ENCODE measurements at regions not wholly inside any gene's neighbourhood (a gene's known extent, or its start where the extent isn't known, plus 50 kb on each side); places are given as distances from the start of the nearest gene placed in this dataset.

DNA sequence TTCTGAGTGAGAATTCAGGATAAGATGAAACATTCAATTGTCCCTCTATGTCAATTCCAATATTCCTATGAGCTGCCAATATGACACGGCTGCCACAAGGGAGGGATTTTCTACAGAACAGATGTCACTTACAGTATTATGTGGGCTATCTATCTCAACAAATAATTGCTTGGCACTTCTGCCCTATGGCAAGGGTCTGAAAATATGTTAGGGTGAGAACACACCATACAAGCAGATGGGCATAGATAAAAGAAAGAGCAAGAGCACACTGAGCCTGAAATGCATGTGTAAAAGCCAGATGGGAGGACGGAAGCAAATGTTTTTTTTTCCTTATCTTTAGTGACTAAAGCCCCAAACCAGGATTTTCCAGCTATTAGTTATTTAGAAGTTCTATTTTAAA lies 70.1 kb upstream of the TFEC start:
- Histone ChIP-seq H3K9me3 (replicated peaks in 1 of 11) (peaks cover 0 to 3% (median 0%) of the 10 kb centered on the region in 11 experiments; a peak in 1 of 22 replicates), H3K27me3 (no peaks in the 10 kb centered on the region), H4K20me1 (no peaks in the 10 kb centered on the region), H3K4me2 (no peak overlapping the region), H3K9ac (no peak overlapping the region), H3K4me1 (peaks cover 0 to 7% (median 0%) of the 10 kb centered on the region in 10 experiments; a peak in 3 of 20 replicates), H3K27ac (no peak overlapping the region), H3K36me3 (no peaks in the 10 kb centered on the region), H3K4me3 (no peak overlapping the region)
- TF ChIP-seq Cebpa-rat (IDR thresholded peaks at IDR 0.05), result no peak

DNA sequence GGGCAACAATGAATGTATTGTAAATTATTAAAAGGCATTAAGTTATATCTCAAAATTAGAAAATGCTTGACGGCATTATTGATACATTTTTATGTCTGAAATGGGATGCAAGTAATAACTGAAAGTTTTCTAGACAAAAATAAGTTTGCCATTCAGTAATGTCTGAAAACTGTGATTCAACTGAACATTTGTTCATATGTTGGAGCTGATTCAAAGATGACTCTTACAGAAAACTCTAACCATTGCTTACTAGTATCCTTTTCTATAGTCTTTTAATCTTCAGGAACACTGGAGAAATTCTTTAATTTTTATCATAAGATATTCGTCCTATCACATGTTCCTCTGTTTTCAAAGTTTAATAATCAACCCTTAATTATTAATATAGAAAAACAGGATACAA lies 71.1 kb upstream of the TFEC start:
- Histone ChIP-seq H3K4me3 (no peak overlapping the region), H3K36me3 (no peaks in the 10 kb centered on the region)
- TF ChIP-seq Cebpa-rat (IDR thresholded peaks at IDR 0.05), result no peak

DNA sequence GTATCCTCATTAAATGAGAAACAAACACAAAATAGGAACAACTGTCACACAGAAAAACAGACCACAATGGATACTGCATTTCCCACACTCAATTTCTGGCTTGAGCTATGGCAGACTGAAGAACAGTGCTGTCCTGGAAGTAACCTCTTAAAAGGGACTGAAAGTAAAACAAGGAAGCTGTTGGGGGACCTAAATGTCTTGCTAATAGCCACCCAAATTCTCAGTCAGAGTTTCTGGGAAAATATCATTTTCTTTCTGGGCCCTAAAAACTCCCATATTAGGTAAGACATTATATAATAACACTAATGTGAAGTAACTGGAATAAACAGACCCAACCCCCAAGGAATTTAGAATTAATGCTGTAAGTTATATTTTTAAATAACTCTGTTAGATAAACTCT lies 80.9 kb upstream of the TFEC start:
- H3K36me3 ChIP-seq, result no peaks in the 10 kb centered on the region
- TF ChIP-seq Cebpa-rat (IDR thresholded peaks at IDR 0.05), result no peak
- no peak overlapping the region for H3K4me3 ChIP-seq
- no peaks in the 10 kb centered on the region for H4K20me1 ChIP-seq
- H3K4me2 ChIP-seq, result peak overlapping the region in 2 of 11 experiments; percentile 9 to 22; a peak in 2 of 22 replicates
- no peak overlapping the region for H3K27ac ChIP-seq
- no peaks in the 10 kb centered on the region for H3K9me3 ChIP-seq (replicated peaks in 1 of 11)
- peaks cover 0 to 13% (median 0%) of the 10 kb centered on the region in 10 experiments; a peak in 3 of 20 replicates for H3K4me1 ChIP-seq
- H3K9ac ChIP-seq, result no peak overlapping the region
- H3K27me3 ChIP-seq, result no peaks in the 10 kb centered on the region

More for the DNA sequence above, 71.1 kb upstream of the TFEC start:
- no peaks in the 10 kb centered on the region for H3K27me3 ChIP-seq
- no peak overlapping the region for H3K4me2 ChIP-seq
- no peaks in the 10 kb centered on the region for H4K20me1 ChIP-seq
- H3K27ac ChIP-seq, result no peak overlapping the region
- H3K9ac ChIP-seq, result no peak overlapping the region
- peaks cover 0 to 3% (median 0%) of the 10 kb centered on the region in 11 experiments; a peak in 1 of 22 replicates for H3K9me3 ChIP-seq (replicated peaks in 1 of 11)
- H3K4me1 ChIP-seq, result peaks cover 0 to 7% (median 0%) of the 10 kb centered on the region in 10 experiments; a peak in 3 of 20 replicates

DNA sequence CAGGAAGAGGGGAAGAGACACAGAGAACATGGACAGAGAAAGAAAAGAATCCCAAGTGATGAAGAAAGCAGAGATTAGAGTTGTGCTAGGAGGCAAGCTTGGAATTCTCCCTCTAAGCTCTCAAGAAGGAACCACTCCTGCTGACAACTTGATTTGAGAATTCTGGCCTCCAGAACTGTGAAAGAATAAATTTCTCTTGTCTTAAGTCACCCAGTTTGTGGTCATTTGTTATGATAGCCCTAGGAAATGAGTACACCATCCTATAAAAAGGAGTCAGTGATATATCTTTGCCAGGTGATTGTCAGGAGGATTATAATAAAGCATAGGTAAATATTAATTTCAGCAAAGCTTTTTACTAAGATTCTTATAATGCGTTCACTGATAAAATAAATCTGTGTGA lies 82.7 kb upstream of the TFEC start:
- H3K4me1 ChIP-seq, result peaks cover 0 to 13% (median 0%) of the 10 kb centered on the region in 10 experiments; a peak in 3 of 20 replicates
- no peak overlapping the region for H3K27ac ChIP-seq
- TF ChIP-seq Cebpa-rat (IDR thresholded peaks at IDR 0.05), result no peak
- no peak overlapping the region for H3K9ac ChIP-seq
- no peak overlapping the region for H3K4me2 ChIP-seq
- no peaks in the 10 kb centered on the region for H3K27me3 ChIP-seq
- H3K9me3 ChIP-seq (replicated peaks in 1 of 11), result no peaks in the 10 kb centered on the region
- no peaks in the 10 kb centered on the region for H4K20me1 ChIP-seq
- no peaks in the 10 kb centered on the region for H3K36me3 ChIP-seq
- H3K4me3 ChIP-seq, result no peak overlapping the region

DNA sequence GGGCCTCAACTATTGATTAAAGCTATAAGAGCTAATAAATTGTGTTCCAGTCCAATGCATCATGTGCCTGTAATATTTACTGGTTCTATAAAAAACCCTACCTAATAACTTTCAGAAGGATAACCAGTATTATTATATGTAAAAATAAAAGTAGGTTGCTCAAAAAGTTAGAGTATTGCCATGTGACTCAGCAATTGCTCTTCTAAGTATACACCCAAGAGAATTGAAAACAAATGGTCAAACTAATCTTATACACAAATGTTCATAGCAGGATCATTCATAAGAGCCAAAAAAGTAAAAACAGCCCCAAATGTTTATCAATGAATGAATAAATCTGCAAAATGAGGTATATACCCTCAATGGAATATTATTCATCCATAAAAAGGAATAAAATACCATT lies 89.5 kb upstream of the TES start:
- no peak for TF ChIP-seq Cebpa-rat (IDR thresholded peaks at IDR 0.05)

DNA sequence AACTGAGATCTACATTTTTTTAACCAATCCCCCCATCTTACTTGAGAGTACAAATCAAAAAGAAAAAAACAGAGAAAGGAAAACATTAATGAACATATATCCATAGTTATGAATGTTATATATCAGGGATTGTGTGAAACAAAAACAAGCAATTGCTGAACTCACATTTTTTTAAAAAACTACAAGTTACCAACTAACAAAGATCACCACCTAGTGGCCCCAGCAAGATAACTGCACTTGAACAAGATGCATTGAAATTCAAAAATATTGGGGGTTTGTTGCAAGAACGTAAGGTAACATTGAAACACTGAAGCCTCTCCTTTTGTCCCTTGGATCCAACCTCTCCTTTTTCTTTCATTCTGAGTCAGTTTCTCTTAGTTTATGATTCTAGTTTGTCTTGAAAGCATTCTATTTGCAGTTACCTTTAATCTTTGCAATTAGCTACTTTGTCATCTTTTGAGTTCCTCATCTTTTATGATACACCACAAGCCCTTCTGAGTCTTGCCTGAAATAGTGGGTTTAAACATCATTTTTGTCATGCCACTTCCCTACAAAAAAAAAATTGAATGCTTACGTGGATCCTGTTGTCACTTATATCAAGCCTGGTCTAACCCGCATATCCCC lies 87.3 kb upstream of the TES start:
- TF ChIP-seq Cebpa-rat (IDR thresholded peaks at IDR 0.05), result no peak
- Histone ChIP-seq H3K9ac (no peak overlapping the region), H3K4me3 (no peak overlapping the region), H4K20me1 (no peaks in the 10 kb centered on the region), H3K4me1 (no peaks in the 10 kb centered on the region), H3K9me3 (replicated peaks in 1 of 11) (peaks cover 10 to 17% (median 13%) of the 10 kb centered on the region in 11 experiments; a peak in 21 of 22 replicates), H3K27me3 (no peaks in the 10 kb centered on the region), H3K27ac (no peak overlapping the region), H3K36me3 (no peaks in the 10 kb centered on the region), H3K4me2 (no peak overlapping the region)

More for the DNA sequence above, 89.5 kb upstream of the TES start:
- no peak overlapping the region for H3K4me3 ChIP-seq
- no peaks in the 10 kb centered on the region for H3K27me3 ChIP-seq
- H3K4me1 ChIP-seq, result no peaks in the 10 kb centered on the region
- no peaks in the 10 kb centered on the region for H4K20me1 ChIP-seq
- H3K9ac ChIP-seq, result no peak overlapping the region
- H3K4me2 ChIP-seq, result no peak overlapping the region
- H3K27ac ChIP-seq, result no peak overlapping the region
- no peaks in the 10 kb centered on the region for H3K36me3 ChIP-seq
- no peaks in the 10 kb centered on the region for H3K9me3 ChIP-seq (replicated peaks in 1 of 11)

DNA sequence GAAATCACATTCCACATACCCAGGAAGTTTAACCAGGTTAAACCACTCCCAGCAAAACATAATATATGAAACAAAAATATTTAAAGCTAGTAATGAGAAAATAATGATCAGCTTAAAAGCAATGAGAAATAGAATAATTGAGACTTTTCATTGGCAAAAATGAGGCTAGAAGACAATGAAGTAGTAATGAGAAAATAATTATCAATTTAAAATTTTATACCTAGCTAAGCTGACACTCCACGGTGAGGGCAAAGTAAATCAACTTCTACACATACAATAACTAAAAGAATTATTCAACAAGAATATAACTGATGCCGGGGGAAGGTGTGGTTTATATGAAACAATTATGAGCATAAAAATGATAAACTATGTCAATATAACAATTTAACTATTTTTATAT lies 82.2 kb upstream of the TES start:
- Histone ChIP-seq H3K4me1 (no peaks in the 10 kb centered on the region), H3K9ac (no peak overlapping the region), H3K4me3 (no peak overlapping the region), H3K27me3 (no peaks in the 10 kb centered on the region), H3K4me2 (no peak overlapping the region), H3K27ac (no peak overlapping the region), H3K36me3 (no peaks in the 10 kb centered on the region), H3K9me3 (replicated peaks in 1 of 11) (peaks cover 20 to 32% (median 25%) of the 10 kb centered on the region in 11 experiments; a peak in 21 of 22 replicates), H4K20me1 (no peaks in the 10 kb centered on the region)
- no peak for TF ChIP-seq Cebpa-rat (IDR thresholded peaks at IDR 0.05)

DNA sequence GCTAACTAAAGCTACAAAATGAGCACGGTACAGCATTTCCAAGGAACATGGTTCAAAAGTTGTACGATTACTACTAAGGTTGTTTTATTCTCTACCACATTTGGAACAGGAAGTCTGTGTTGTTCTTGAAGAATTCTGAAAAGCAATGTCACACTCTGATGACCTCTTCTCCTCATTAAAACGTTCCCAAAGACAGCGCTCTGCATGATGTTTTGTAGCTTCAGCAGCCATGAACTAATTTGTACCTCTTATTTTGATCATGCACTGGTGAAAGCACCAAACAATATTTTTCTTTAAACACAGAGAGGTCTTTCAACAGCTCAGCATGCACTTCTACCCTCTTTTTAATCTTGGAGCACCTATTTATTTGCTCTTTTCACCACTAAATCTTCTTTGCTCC lies 75.0 kb upstream of the TES start:
- H3K4me1 ChIP-seq, result peaks cover 0 to 14% (median 3%) of the 10 kb centered on the region in 10 experiments; a peak in 8 of 20 replicates
- peak overlapping the region in 3 of 11 experiments; percentile 20 to 47 (median 30); a peak in 5 of 22 replicates for H3K4me2 ChIP-seq
- no peaks in the 10 kb centered on the region for H3K27me3 ChIP-seq
- H3K36me3 ChIP-seq, result no peaks in the 10 kb centered on the region
- H3K4me3 ChIP-seq, result no peak overlapping the region
- no peaks in the 10 kb centered on the region for H3K9me3 ChIP-seq (replicated peaks in 1 of 11)
- no peak for TF ChIP-seq Cebpa-rat (IDR thresholded peaks at IDR 0.05)
- H3K9ac ChIP-seq, result no peak overlapping the region
- no peaks in the 10 kb centered on the region for H4K20me1 ChIP-seq
- no peak overlapping the region for H3K27ac ChIP-seq

DNA sequence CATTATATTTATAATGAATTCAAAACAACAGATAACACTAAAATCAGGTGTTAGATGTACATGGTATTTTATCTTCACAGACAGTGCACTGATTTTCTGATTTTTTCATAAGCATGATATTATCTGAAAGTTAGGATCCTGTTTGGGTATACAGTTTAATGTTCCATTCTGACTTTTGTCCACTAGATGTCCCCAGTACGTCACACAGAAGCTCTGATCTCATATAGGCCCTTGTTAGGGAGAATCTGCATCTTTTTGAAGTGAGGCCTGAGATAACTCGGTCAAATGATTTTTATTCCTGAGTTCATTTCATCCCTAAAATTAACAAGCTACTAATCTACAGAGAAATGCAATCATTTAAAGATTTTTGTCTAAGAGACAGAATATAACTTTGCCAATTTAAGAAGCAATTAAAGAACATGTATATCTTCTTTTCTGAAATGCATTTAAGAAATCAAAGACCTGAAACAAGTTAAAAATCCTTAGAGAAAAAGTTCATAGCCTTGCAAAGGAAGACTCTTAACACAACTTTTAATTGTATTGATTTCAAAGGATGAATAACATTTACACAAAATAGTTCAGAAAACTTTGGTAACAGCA lies 72.0 kb upstream of the TES start:
- H3K4me2 ChIP-seq, result no peak overlapping the region
- H3K9ac ChIP-seq, result peak overlapping the region in 1 of 11 experiments; percentile 45; a peak in 1 of 22 replicates

More for the DNA sequence above, 72.0 kb upstream of the TES start:
- Histone ChIP-seq H4K20me1 (no peaks in the 10 kb centered on the region), H3K9me3 (replicated peaks in 1 of 11) (no peaks in the 10 kb centered on the region), H3K4me3 (no peak overlapping the region), H3K36me3 (no peaks in the 10 kb centered on the region), H3K27me3 (no peaks in the 10 kb centered on the region), H3K4me1 (peaks cover 12 to 34% (median 16%) of the 10 kb centered on the region in 10 experiments), H3K27ac (no peak overlapping the region)
- TF ChIP-seq Cebpa-rat (IDR thresholded peaks at IDR 0.05), result no peak

Measured in BLaER1 treated with 17β-estradiol and CSF1 and Interleukin-3, amounts not matched to agents 10 nM and 100 nM (cell line).